SIG-M5 treated with dmso at 0.1 percent for 504 hours (cell line): ENCODE measurements at regions not wholly inside any gene's neighbourhood (a gene's known extent, or its start where the extent isn't known, plus 50 kb on each side); places are given as distances from the start of the nearest gene placed in this dataset.

Experiments
- DNase-seq: peaks from one replicate; lab custom pipeline; 2025; ENCODE audit not compliant: unreplicated experiment; lab: John Stamatoyannopoulos, UW

- DNase-seq: peak; percentile 13
These were observed 53.9 kb upstream of the KIAA1210 start for GRCh38 chrX:119181491-119181890.

GRCh38 chrX:119186194-119186593 is 49.9 kb upstream of the PGRMC1 start:
- DNase-seq: no peak
